H1 (cell line): ENCODE measurements at regions not wholly inside any gene's neighbourhood (a gene's known extent, or its start where the extent isn't known, plus 50 kb on each side); places are given as distances from the start of the nearest gene placed in this dataset.

Experiments used
- ASH2L ChIP-seq: fragments of 200-600, 300-600 bp; sonication (generic); IDR thresholded peaks from one replicate; pipeline ENCODE4 v1.7.1; 2017; ENCODE audit warnings: low read length
- CTBP2 ChIP-seq: IDR thresholded peaks from 2 replicates; pipeline ENCODE4 v1.7.0; 2011; ENCODE audit warnings: borderline replicate concordance, mild to moderate bottlenecking, moderate library complexity, mixed read lengths, low read length; ENCODE audit not compliant: insufficient read depth, insufficient read length
- CTCF ChIP-seq, 3 experiments: IDR thresholded peaks; 1 replicate in 2 of 3; 2 replicates in 1 of 3; pipeline versions ENCODE4 v1.5.1 to v1.6.1; 2011; ENCODE audit warnings: low read length in 3 of 3, mild to moderate bottlenecking in 3 of 3, inconsistent platforms in 2 of 3, low read depth in 1 of 3, moderate library complexity in 1 of 3; ENCODE audit not compliant: insufficient read depth in 1 of 3; ENCODE audit errors: control extremely low read depth in 1 of 3
- GABPA ChIP-seq: IDR thresholded peaks from 2 replicates; pipeline ENCODE4 v1.6.1; 2011; ENCODE audit warnings: mild to moderate bottlenecking, low read length, moderate library complexity, borderline replicate concordance; ENCODE audit not compliant: insufficient read depth

DNA sequence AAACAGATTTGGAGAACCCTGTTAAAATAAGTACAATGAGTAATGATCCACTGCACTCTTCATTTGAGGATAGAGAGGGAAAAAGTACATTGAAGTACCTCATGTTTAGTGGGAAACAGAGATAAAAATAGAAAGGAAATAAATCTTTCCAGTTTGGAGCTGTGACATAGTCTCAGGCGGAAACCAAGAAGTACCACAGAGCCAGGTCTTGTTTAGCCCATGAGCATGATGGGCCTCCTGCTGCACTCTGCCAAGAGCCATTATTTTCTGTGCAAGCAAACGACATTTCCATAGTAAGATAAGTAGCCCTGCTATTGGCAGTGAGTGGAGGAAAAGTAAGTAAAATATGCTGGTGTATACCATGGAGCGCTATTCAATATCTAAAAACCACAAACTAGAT, 796.1 kb downstream of the TBL1XR1 start:
- TF ChIP-seq CTCF (IDR thresholded peaks at IDR 0.05; ENCODE audit: control extremely low read depth in 1 of 3, insufficient read depth in 1 of 3, low read depth in 1 of 3, low read length in 3 of 3) = no peak
- TF ChIP-seq GABPA = no peak
- TF ChIP-seq ASH2L = no peak
- TF ChIP-seq CTBP2 = no peak
